ENCODE measurements at regions not wholly inside any gene's neighbourhood (a gene's known extent, or its start where the extent isn't known, plus 50 kb on each side); places are given as distances from the start of the nearest gene placed in this dataset.
"Not testable (repeated sequence)": the region's sequence is repeated elsewhere in the genome, so short reads cannot be mapped to it uniquely, and the experiment has no call there.

DNA sequence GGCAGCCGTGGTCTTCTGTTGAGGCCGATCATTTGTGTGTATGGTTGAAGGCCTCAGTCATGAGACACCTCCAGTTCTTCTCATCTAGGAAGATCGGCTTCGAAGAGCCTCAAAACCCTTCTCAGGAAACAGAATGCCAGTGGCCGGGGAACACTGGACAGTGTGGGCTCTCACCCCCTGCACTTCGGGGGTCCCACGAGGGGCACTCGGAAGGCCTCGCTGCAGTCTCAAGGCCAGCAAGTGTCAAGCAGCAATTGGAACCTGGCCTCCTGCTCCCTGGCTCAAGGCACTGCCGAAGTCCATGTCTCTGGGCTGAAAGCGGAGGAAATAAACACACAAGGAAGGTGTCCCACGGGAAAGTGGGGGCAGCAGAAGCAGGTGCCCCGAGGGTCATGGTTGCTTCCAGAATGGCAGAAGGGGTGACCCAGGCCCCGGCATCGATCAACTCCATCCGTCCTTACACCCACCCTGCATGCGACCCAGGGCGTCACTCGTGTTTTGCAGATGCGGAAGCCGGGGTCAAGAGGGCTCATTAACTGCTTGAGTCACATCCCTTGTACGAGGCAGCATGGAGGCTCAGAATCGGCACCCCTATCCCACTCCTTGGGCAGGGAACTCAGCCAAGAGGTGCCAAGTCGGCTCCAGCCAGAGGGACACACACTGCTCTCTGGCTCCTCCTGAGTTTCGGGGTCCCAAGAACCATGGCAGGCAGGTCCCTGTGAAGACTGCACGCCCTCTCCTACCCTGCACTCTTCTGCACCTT, 231.3 kb upstream of the SHH start:
- DNase-seq (ENCODE audit: low read depth in 3 of 3, low spot score in 1 of 3): no peak

DNA sequence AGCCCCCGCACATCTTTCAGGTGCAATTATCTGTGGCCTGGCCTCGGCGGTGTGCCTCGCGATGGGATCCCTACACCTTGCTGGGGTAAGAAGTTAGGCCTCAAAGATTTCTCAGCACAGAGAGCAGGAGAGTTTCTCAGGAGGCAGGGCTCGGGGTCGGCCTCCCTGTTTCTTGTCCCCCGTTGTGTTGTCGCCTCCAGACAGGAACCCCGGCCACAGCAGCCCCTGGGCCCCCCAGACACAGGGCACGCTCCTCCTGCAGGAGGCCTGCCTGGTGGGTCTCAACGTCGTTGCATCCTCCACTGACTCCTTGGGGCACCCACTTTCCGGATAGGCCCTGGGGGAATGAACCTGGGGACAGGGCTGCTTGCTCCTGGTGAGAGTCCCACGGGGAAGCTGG, 229.1 kb upstream of the SHH start:
- no peak for DNase-seq (ENCODE audit: low read depth in 3 of 3, low spot score in 1 of 3)

DNA sequence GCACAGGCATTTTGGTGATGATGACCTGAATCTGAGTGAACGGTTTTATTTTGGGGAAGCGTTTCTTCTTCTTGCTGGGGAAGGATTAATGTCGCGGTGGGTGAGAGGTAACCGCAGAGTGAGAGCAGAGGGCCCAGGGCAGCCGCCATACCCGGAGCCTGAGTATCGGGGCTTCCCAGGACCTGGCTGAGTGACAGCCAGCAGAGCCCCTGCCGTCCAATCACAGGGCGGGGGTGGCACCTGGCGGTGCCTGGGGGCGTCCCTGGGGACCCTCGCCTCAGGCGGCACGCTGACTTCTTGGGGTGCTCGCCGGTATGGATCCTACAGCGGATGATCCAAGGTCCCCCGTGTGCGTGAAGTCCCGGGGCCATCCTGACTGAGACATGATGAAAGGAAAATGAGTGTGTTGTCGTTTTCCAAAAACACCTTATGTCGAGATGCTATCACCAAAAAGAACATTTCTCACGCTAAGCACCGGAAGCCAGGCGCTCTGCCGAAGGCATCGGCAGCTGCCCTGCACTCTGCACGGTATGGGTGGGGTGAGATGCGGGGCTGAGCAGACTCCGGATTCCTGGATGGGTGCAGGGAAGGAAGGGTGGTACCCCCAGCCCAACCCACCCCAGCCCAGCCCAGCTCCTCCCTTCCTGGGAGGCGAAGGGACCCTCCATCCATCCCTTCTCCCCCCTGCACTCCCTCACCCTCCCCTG, 227.9 kb upstream of the SHH start:
- DNase-seq (ENCODE audit: low read depth in 3 of 3, low spot score in 1 of 3): no peak

DNA sequence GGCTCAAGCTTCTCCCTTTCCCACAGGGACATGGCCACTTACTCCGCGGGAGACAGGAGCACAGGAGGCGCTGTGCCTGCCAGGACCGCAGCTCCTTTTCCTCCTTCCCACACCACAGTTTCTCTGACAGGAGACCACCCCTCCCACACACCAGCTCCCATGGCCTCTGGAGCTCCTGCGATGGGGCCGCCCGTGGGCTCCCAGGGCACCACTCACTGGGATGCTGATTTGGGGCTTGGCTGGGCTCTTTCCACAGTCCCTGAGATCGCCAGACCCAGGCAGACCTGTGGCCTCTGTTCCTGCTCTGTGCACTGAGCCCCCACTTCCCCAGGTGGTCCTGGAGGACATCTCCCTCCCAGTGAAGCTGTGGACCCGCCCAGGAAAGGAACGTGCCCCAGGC, 226.9 kb upstream of the SHH start:
- no peak for DNase-seq (ENCODE audit: low read depth in 3 of 3, low spot score in 1 of 3)

DNA sequence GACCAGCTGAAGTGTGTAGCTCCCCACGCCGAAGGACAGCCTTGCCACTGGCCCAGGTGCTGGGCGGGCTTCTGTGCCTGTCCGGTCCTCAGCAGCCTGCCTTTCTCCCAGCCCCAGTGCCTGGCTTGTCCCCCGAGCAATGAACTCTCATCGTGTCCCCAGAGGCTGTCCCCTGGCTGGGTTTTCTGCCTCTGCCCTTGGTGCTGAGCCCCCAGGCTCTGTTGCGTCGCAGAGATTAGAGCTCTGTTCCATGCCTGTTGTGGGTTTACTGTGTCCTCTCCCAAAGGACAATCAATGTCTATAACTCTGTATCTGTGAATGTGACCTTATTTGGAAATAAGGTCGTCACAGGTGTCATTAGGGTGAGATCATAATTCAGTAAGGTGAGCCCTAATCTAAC, 226.1 kb upstream of the SHH start:
- DNase-seq (ENCODE audit: low read depth in 3 of 3, low spot score in 1 of 3): no peak

DNA sequence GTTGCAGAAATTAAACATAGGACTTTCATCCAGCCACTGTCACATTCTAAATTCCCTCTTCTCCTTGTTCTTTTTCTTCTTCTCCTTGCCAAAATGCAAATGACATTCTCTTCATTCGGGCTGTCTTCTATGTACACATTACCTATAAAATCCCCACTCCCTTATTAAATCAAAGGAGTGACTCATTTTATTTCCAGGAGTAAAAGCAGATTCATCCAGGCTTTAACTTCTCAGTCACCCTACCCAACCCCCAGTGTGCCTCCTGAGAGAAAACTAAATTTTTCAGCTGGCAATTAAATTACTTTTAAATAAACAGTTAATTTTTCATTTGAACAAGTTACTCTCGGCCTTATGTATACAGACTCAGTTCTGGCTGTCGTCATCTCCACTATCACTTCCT, 223.9 kb upstream of the SHH start:
- DNase-seq (ENCODE audit: low read depth in 3 of 3, low spot score in 1 of 3): no peak

DNA sequence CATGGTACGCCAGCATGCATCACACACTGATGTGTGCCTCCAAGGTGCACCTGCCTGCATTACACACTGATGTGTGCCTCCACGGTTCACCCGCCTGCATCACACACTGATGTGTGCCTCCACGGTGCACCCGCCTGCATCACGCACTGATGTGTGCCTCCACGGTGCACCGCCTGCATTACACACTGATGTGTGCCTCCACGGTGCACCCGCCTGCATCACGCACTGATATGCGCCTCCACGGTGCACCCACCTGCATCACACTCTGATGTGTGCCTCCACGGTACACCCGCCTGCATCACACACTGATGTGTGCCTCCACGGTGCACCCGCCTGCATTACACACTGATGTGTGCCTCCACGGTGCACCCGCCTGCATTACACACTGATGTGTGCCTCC, 223.1 kb upstream of the SHH start:
- not testable (repeated sequence) for DNase-seq (ENCODE audit: low read depth in 3 of 3, low spot score in 1 of 3)

DNA sequence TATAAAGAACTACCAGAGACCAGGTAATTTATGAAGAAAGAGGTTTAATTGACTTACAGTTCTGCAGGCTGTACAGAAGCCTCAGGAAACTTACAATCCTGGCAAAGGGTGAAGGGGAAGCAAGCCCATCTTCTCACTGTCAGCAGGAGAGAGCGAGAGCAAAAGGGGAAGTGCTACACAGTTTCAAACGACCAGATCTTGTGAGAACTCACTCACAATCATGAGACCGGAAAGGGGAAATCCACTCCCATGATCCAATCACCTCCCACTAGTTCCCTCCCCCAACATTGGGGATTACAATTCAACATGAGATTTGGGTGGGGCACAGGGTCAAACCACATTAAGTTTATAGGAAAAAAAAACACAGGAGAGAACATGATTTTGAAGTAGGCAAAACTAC, 222.1 kb upstream of the SHH start:
- no peak for DNase-seq (ENCODE audit: low read depth in 3 of 3, low spot score in 1 of 3)

DNA sequence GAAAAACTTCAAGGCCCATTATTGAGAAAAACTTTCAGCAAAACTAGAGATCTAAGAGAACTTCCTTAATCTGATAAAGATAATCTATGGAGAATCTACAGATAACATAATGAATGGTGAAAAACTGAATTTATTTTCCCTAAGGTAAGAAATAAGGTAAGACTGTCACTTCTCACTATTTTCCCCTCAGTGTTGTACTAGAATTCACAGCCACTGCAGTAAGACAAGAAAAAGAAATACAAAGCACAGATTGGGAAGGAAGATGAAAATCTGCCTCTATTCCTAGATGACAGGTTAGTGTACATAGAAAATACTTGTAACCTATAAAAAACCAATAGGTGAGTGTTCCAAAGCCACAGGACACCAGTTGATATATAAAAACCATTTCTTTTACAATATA, 220.7 kb upstream of the SHH start:
- DNase-seq (ENCODE audit: low read depth in 3 of 3, low spot score in 1 of 3): no peak

DNA sequence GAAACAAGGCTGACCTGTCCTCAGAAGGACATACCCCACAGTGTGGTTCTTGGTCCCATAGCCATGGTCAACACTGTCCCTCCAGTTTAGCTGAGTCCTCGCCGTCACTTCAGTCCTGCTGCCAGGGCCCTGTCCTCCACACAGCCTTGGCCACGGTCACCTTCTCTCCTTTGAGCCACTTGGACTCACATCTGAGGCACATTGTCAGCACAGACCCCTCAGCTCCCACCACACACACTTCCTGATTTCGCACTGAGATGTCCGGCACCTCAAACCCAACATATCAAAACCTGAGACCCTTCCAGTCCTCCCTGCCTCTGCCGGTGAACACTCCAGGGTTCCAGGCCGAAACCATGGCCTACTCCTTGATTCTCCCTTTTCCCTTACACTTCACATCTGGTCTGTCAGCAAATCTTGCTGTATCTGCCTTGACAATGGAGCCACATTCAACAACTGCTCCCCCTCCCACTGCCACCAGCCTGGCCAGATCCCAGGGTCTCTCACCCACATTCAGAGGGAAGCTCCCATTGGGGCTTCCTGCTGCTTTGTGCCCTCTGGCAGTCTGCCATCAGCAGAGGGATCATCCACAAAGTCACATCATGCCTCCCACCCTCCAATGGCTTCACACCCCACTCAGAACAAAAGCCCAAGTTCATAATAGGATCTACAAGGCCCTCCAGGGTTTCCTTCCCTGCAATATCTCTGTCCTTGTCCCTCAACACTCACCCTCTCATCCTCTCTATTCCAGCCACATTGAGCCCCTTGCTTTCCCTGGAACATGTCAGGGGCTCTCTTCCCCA, 219.6 kb upstream of the SHH start:
- DNase-seq (ENCODE audit: low read depth in 3 of 3, low spot score in 1 of 3): no peak

DNA sequence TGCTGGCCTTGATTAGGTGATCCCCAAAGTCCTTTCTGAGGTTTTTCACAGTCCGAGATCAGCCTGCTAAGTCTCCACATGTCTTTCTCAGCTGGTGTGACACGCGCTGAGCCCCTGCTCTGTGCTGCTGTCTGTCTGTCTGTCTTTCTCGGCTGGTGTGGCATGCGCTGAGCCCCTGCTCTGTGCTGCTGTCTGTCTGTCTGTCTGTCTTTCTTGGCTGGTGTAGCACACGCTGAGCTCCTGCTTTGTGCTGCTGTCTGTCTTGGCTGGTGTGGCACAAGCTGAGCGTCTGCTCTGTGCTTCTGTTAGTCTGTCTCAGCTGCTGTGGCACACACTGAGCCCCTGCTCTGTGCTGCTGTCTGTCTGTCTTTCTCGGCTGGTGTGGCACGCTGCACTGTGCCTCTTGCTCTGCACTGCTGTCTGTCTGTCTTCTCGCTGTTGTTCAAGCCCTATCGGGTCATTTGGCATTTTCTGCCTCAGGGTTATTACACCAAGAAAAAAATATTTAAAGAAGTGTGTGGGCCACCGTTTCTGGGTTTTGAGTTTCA, 217.3 kb upstream of the SHH start:
- DNase-seq (ENCODE audit: low read depth in 3 of 3, low spot score in 1 of 3): no peak

DNA sequence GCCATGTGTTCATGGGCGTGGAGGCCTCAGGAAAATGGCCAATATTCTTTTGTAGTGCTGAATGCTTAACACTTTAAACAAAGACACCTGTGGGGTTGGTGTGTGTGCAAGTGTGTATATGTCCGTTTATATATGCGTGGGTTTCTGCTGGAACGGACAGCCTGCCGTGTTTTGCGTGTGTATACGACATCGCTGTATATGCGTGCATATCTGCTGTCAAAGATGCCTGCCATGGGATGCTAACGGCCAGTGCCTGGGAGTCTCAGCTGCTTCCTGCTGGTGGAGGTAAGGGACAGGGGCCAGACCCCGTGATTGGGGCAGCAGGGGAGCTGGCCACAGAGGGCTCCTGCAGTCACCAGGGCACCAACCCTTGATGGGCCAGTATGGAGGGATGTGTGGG, 216.3 kb upstream of the SHH start:
- DNase-seq (ENCODE audit: low read depth in 3 of 3, low spot score in 1 of 3): no peak

DNA sequence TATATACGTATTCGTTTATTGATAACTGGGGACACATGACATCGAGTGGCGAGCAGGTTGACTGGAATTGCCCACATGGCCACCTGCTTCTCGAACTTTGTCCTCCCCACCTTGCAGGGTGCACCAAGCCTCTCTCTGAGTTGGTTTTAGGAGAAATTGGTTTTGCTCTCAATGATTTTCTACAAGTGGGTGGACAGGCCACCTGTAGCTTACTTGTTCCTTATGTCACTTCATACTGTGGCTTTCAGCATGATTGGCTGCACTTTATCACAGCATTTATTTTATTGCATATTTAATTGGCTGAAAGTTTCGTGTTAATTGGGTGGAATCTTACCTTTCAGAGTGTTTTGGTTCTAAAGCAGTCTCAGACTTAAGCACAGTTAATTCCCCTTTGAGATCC, 215.6 kb upstream of the SHH start:
- no peak for DNase-seq (ENCODE audit: low read depth in 3 of 3, low spot score in 1 of 3)

DNA sequence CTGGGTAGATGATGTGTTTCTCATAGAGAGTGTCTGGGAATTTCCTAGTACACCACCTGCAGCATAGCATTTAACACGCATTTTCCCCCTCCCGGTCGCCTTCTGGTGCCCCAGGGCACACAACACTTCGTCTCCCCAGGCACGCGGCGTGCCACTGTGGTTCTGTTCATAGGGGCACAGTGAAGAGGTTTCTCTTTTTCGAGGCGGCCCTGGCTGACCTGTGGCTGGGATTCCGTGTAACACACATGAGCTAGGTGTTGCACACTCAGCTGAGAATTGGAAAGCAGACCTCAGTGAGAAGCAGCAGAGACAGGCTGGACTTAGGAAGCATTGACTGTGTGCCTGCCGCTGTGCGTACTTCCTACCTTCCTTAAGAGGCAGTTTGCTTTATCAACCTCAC, 214.3 kb upstream of the SHH start:
- DNase-seq (ENCODE audit: low read depth in 3 of 3, low spot score in 1 of 3): no peak

DNA sequence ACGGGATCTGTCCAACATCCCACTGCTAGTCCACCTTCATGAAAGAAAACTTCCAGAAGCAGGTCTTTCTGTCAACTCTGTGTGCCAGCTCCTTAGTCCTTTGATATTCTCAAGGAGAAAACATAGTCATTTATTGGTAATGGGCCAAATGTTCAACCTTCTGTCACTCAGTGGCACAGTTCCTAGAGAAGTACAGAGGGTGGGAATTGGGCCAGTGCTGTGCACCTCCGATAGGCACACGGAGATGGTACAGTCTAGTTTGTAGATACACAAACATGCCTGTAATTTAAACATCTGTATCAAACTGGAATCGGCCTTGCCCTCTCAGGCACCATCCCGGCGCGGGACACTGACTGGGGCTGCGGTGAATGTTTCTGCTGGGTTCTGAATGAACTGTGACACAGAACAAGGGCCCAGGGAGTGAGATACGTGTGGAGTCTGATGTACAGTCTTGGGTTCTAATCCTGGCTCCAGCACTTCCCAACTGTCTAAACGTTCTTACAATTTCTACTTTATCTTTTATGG, 213.9 kb upstream of the SHH start:
- DNase-seq (ENCODE audit: low read depth in 3 of 3, low spot score in 1 of 3): no peak

DNA sequence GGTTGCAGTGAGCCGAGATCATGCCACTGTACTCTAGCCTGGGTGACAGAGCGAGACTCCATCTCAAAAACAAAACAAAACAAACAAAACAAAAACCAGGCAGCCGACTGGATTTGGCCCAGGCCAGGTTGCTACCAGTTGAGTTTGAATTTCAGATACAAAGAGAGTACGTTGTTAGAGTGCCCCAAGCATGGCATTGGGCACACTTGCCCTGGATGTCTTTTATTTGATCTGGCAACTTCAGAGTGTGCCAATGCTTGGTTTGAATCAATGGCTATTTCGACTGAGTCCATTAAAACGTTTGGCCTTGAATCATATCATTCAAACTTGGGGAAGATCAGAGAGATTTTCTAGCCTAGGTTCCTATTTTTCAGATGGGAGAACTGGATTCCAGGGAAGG, 213.4 kb upstream of the SHH start:
- DNase-seq (ENCODE audit: low read depth in 3 of 3, low spot score in 1 of 3): no peak

DNA sequence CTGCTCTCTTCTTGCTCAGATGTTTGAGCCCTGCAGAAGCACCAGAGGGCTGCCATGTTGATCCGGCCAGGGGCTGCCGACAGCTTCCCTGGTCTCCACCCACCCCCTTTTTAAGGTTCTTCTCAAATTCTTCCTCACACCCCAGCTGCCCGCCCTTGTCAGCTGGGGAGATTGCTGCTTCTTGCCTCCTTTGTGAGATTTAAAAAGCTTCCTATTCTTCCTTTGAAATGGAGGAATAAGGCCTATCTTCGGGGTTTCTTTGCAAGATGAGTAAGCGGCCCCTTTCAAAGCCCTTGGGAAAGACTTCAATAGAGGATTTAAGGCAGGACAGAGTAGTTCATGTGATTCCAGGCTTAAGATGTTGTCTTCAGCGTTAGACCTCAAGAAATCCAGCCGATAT, 211.9 kb upstream of the SHH start:
- no peak for DNase-seq (ENCODE audit: low read depth in 3 of 3, low spot score in 1 of 3)

DNA sequence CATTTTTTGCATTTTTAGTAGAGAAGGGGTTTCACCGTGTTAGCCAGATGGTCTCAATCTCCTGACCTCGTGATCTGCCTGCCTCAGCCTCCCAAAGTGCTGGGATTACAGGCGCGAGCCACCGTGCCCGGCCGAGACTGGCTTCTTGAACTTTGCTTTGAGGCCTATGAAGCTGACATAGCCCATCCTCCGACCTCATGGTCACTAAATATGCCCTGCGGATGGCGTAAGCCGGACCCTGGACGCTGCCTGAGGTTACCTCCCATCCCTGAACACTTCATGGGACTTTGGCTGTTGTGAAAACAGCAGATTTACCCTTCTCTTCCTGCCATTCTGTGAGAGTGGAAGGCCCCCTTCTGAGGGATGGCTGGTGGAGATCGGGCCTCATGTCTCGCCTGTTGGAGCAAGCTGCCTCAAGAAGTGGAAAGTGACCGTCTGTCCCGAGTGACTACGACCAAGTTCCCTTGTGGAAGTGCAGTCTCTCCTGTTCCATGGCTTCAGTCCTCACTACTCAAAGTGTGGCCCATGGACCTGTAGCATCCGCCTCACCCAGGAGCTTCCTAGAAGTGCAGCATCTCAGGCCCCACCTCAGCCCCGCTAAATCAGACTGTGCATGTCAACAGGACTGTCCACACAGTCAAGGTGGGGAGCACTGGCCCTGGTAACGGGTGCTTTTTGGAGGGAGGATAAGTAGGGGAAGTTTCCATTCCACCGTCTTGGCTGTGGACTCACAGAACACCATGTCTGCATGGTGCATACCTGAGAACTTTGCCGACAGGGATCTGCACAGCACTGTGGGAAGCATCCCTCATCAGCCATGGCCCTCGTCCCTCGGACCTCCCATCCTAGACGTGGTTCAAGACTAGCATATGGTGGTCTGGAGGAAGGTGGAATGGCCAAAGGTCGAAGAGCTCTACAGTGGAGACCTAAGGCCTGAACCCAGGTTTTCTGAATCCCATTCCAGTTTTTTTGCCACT, 210.5 kb upstream of the SHH start:
- no peak for DNase-seq (ENCODE audit: low read depth in 3 of 3, low spot score in 1 of 3)

DNA sequence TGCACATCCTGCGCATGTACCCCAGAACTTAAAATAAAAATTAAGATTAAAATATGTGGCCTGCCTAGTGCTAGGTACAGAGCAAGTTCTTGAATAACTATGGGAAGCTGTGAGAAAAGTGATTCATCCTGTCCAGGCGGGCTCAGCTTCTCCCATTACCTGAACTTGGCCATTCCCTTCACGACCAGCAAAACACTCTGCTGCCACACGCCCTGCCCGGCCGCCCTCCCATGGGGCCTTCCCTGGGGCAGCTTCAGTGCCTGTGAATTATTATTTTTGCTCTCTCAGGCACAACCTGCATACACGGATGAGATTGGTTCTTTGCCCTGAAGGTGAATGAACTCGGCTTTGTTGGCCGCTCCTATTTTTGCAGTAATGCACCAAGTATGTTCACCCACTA, 209.2 kb upstream of the SHH start:
- DNase-seq (ENCODE audit: low read depth in 3 of 3, low spot score in 1 of 3): no peak

DNA sequence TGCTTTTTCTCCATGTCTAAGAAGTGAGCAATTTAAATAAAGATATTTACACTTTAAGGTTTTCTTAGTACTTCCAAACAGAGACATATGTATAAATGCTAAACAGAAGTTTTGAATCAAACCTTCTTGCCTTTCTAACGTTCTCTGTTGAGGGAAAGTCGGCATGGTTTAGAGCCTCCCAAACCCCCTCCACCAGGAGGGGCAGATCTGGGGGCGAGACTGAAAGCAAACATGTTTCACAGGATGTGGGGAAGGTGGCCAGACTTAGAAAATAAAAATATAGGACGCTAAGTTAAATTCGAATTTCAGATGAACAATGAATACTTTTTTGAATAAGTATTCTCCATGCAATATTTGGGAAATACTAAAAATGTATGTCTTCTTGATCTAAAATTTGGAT, 208.3 kb upstream of the SHH start:
- no peak for DNase-seq (ENCODE audit: low read depth in 3 of 3, low spot score in 1 of 3)

All from stimulated activated CD4-positive, alpha-beta T cell treated with anti-CD3 and anti-CD28 coated beads, TNF-alpha, amount 100 ng/mL, for 1 hour (primary cell).